DOHH2 (cell line): ENCODE measurements at regions not wholly inside any gene's neighbourhood (a gene's known extent, or its start where the extent isn't known, plus 50 kb on each side); places are given as distances from the start of the nearest gene placed in this dataset.

Experiments used
- EZH2phosphoT487 ChIP-seq: fragments of 200-600 bp; sonication (generic); IDR thresholded peaks from 2 replicates; pipeline ENCODE4 v1.6.1; 2017; ENCODE audit warnings: borderline replicate concordance, mild to moderate bottlenecking, antibody characterized with exemption, low read length, moderate library complexity, mixed read lengths
- TF ChIP-seq, protein P1 (sequence below): fragments of 200-600 bp; sonication (generic); IDR thresholded peaks from one replicate; pipeline ENCODE4 v1.5.1; 2014; ENCODE audit warnings: antibody characterized with exemption, mild to moderate bottlenecking, low read depth, low read length; ENCODE audit not compliant: poor library complexity, severe bottlenecking

GRCh38 chr5:125179612-125180011 is 433.2 kb upstream of the ZNF608 start:
- TF ChIP-seq, protein P1, sequence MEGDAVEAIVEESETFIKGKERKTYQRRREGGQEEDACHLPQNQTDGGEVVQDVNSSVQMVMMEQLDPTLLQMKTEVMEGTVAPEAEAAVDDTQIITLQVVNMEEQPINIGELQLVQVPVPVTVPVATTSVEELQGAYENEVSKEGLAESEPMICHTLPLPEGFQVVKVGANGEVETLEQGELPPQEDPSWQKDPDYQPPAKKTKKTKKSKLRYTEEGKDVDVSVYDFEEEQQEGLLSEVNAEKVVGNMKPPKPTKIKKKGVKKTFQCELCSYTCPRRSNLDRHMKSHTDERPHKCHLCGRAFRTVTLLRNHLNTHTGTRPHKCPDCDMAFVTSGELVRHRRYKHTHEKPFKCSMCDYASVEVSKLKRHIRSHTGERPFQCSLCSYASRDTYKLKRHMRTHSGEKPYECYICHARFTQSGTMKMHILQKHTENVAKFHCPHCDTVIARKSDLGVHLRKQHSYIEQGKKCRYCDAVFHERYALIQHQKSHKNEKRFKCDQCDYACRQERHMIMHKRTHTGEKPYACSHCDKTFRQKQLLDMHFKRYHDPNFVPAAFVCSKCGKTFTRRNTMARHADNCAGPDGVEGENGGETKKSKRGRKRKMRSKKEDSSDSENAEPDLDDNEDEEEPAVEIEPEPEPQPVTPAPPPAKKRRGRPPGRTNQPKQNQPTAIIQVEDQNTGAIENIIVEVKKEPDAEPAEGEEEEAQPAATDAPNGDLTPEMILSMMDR = no peak
- no peak for TF ChIP-seq EZH2phosphoT487
